Loucy (cell line): ENCODE measurements at regions not wholly inside any gene's neighbourhood (a gene's known extent, or its start where the extent isn't known, plus 50 kb on each side); places are given as distances from the start of the nearest gene placed in this dataset.
"Not testable (repeated sequence)": the region's sequence is repeated elsewhere in the genome, so short reads cannot be mapped to it uniquely, and the experiment has no call there.

ENCODE experiments used
- H2AFZ ChIP-seq: fragments of 200-600 bp; sonication (generic); 2 replicates; pipeline ENCODE4 v1.6.0; 2016; ENCODE audit warnings: antibody characterized with exemption, mild to moderate bottlenecking, low read length, moderate library complexity
- H3F3A ChIP-seq: fragments of 200-600 bp; 2 replicates; pipeline ENCODE4 v1.6.0; 2016; ENCODE audit warnings: antibody characterized with exemption, low read depth, mild to moderate bottlenecking
- H3K27me3 ChIP-seq: fragments of 200-600 bp; sonication (generic); 2 replicates; pipeline ENCODE4 v1.6.1; 2014; ENCODE audit warnings: low read length, mild to moderate bottlenecking; ENCODE audit not compliant: insufficient read depth, poor library complexity, severe bottlenecking
- H3K36me3 ChIP-seq: fragments of 200-600 bp; sonication (generic); 2 replicates; pipeline ENCODE4 v1.6.1; 2016; ENCODE audit warnings: low read length; ENCODE audit not compliant: insufficient read depth
- H3K4me1 ChIP-seq: fragments of 200-600 bp; sonication (generic); 2 replicates; pipeline ENCODE4 v1.5.1; 2014; ENCODE audit warnings: low read length, mild to moderate bottlenecking; ENCODE audit not compliant: insufficient read depth, poor library complexity, severe bottlenecking
- H3K4me2 ChIP-seq: fragments of 200-600 bp; sonication (generic); 2 replicates; pipeline ENCODE4 v1.6.0; 2014; ENCODE audit warnings: antibody characterized with exemption, low read length, low read depth, mild to moderate bottlenecking; ENCODE audit not compliant: poor library complexity, severe bottlenecking
- H3K4me3 ChIP-seq: fragments of 200-600 bp; sonication (generic); 2 replicates; pipeline ENCODE4 v1.5.1; 2014; ENCODE audit warnings: low read length, mild to moderate bottlenecking, mixed read lengths; ENCODE audit not compliant: poor library complexity, severe bottlenecking
- H3K79me2 ChIP-seq: fragments of 200-600 bp; sonication (generic); 2 replicates; pipeline ENCODE4 v1.6.1; 2014; ENCODE audit warnings: low read length; ENCODE audit not compliant: insufficient read depth
- H3K9ac ChIP-seq: fragments of 200-600 bp; sonication (generic); 2 replicates; pipeline ENCODE4 v1.6.0; 2014; ENCODE audit warnings: mild to moderate bottlenecking, low read depth, low read length, moderate library complexity; ENCODE audit not compliant: poor library complexity, severe bottlenecking
- H3K9me2 ChIP-seq: fragments of 200-600 bp; sonication (generic); replicated peaks from 2 replicates; pipeline ENCODE4 v1.6.1; 2016; ENCODE audit warnings: low read depth, low read length, mixed read lengths
- H3K9me3 ChIP-seq: fragments of 200-600 bp; sonication (generic); 2 replicates; pipeline ENCODE4 v1.6.1; 2014; ENCODE audit warnings: mild to moderate bottlenecking, antibody characterized with exemption, low read length, low read depth; ENCODE audit not compliant: insufficient read depth
- H4K20me1 ChIP-seq: fragments of 200-600 bp; sonication (generic); 2 replicates; pipeline ENCODE4 v1.6.0; 2014; ENCODE audit warnings: antibody characterized with exemption, low read length, mild to moderate bottlenecking; ENCODE audit not compliant: insufficient read depth, poor library complexity, severe bottlenecking
- EZH2phosphoT487 ChIP-seq: fragments of 200-600 bp; IDR thresholded peaks from 2 replicates; pipeline ENCODE4 v1.6.1; 2018; ENCODE audit warnings: antibody characterized with exemption, mild to moderate bottlenecking, moderate library complexity, borderline replicate concordance
- TF ChIP-seq, protein P1 (sequence below): fragments of 200-600 bp; sonication (generic); conservative IDR thresholded peaks from 2 replicates; pipeline ENCODE4 v1.5.1; 2014; ENCODE audit warnings: mild to moderate bottlenecking, antibody characterized with exemption, low read length

DNA sequence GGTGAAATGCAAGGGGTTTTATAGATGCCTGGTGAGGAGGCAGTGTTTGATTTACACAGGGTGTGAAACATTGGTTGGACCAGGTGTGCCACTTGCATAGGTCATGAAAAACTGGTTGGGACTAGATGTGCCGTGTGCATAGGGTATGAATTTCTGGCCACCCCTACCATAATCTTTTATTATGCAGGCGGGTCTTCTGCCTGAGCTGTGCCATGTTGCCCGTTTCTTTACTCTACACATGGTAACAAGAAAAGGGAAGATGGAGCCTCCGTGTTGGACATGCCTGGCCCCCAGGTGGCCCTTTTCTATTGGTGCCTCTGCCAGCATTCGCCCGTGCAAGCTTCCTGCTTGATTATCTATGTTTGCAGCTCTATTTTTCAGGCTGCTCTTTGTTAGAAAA, 805.4 kb downstream of the TRIB2 start:
- no peak overlapping the region for H3K4me2 ChIP-seq
- no peaks in the 10 kb centered on the region for H3K9me3 ChIP-seq
- H2AFZ ChIP-seq, result peak overlapping the region; percentile 35; the same call in 1 of the 2 replicates
- no peak overlapping the region for H3K9ac ChIP-seq
- H3K79me2 ChIP-seq, result no peaks in the 10 kb centered on the region
- no peaks in the 10 kb centered on the region for H3K27me3 ChIP-seq
- H3K36me3 ChIP-seq, result no peaks in the 10 kb centered on the region
- no peaks in the 10 kb centered on the region for H4K20me1 ChIP-seq
- H3K4me3 ChIP-seq, result no peak overlapping the region
- H3K4me1 ChIP-seq, result no peaks in the 10 kb centered on the region
- TF ChIP-seq, protein P1, sequence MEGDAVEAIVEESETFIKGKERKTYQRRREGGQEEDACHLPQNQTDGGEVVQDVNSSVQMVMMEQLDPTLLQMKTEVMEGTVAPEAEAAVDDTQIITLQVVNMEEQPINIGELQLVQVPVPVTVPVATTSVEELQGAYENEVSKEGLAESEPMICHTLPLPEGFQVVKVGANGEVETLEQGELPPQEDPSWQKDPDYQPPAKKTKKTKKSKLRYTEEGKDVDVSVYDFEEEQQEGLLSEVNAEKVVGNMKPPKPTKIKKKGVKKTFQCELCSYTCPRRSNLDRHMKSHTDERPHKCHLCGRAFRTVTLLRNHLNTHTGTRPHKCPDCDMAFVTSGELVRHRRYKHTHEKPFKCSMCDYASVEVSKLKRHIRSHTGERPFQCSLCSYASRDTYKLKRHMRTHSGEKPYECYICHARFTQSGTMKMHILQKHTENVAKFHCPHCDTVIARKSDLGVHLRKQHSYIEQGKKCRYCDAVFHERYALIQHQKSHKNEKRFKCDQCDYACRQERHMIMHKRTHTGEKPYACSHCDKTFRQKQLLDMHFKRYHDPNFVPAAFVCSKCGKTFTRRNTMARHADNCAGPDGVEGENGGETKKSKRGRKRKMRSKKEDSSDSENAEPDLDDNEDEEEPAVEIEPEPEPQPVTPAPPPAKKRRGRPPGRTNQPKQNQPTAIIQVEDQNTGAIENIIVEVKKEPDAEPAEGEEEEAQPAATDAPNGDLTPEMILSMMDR, result no peak
- no peak for TF ChIP-seq EZH2phosphoT487
- no peaks in the 10 kb centered on the region for H3F3A ChIP-seq
- no peaks in the 10 kb centered on the region for H3K9me2 ChIP-seq

GRCh38 chr2:13522917-13523821, 806.4 kb downstream of the TRIB2 start:
- no peaks in the 10 kb centered on the region for H3F3A ChIP-seq
- no peaks in the 10 kb centered on the region for H4K20me1 ChIP-seq
- no peaks in the 10 kb centered on the region for H3K9me3 ChIP-seq
- H3K4me3 ChIP-seq, result peak overlapping the region; percentile 20
- peak overlapping the region; percentile 54 for H2AFZ ChIP-seq
- no peaks in the 10 kb centered on the region for H3K27me3 ChIP-seq
- TF ChIP-seq, protein P1, result 0 out of 2 replicates have a peak, but pooled peaks have one; percentile 22
- no peak for TF ChIP-seq EZH2phosphoT487
- H3K4me1 ChIP-seq, result no peaks in the 10 kb centered on the region
- peak overlapping the region; percentile 47 for H3K4me2 ChIP-seq
- no peaks in the 10 kb centered on the region for H3K36me3 ChIP-seq
- H3K79me2 ChIP-seq, result no peaks in the 10 kb centered on the region
- H3K9me2 ChIP-seq, result no peaks in the 10 kb centered on the region
- peak overlapping the region; percentile 10 for H3K9ac ChIP-seq

DNA sequence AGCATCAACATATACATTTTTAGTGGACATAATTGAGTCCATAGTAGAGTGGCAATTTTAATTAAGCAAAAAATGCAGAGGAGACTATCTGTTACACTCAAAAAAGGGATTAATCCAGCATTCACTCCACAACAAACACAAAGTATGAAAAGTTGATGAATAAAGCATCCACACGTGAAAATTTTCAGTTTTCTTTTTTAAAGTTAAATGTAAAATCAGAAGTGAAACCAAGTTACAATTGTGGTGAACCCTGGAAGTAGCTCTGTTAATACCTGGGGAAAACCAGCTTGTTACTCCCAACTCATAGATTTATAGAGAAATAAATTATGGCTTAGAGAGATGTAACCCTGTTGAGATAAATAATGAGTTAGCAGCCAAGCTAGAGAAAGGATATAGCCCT, 807.8 kb downstream of the TRIB2 start:
- H3K79me2 ChIP-seq, result no peaks in the 10 kb centered on the region
- H3K36me3 ChIP-seq, result no peaks in the 10 kb centered on the region
- H4K20me1 ChIP-seq, result no peaks in the 10 kb centered on the region
- H3K4me1 ChIP-seq, result no peaks in the 10 kb centered on the region
- H3K9ac ChIP-seq, result no peak overlapping the region
- no peak overlapping the region for H3K4me3 ChIP-seq
- no peaks in the 10 kb centered on the region for H3K9me2 ChIP-seq
- H3K27me3 ChIP-seq, result no peaks in the 10 kb centered on the region
- no peaks in the 10 kb centered on the region for H3F3A ChIP-seq
- no peak overlapping the region for H2AFZ ChIP-seq
- TF ChIP-seq EZH2phosphoT487, result no peak
- TF ChIP-seq, protein P1, result no peak
- no peak overlapping the region for H3K4me2 ChIP-seq
- H3K9me3 ChIP-seq, result no peaks in the 10 kb centered on the region

GRCh38 chr2:13531735-13532410, 815.1 kb downstream of the TRIB2 start:
- not testable (repeated sequence) for H3K9me3 ChIP-seq, H3K4me1 ChIP-seq, H3K9me2 ChIP-seq, H4K20me1 ChIP-seq, H3K79me2 ChIP-seq, H2AFZ ChIP-seq, H3K4me3 ChIP-seq, H3F3A ChIP-seq, H3K36me3 ChIP-seq, H3K27me3 ChIP-seq, H3K4me2 ChIP-seq, H3K9ac ChIP-seq
